ENCODE measurements at regions not wholly inside any gene's neighbourhood (a gene's known extent, or its start where the extent isn't known, plus 50 kb on each side); places are given as distances from the start of the nearest gene placed in this dataset.

- Histone ChIP-seq H3K27ac (ENCODE audit: low read depth, low read length) (no peak overlapping the region), H3K9me3 (ENCODE audit: control insufficient read depth in 1 of 2, low read length in 2 of 2) (no peaks in the 10 kb centered on the region), H3K27me3 (ENCODE audit: control insufficient read depth in 1 of 2, insufficient read depth in 2 of 2, low read length in 2 of 2) (no peaks in the 10 kb centered on the region), H3K9ac (ENCODE audit: low read depth in 1 of 2, low read length in 2 of 2) (no peak overlapping the region), H3K4me1 (ENCODE audit: control insufficient read depth in 1 of 2, insufficient read depth in 2 of 2, low read length in 2 of 2) (no peaks in the 10 kb centered on the region), H3K4me3 (ENCODE audit: low read depth in 1 of 2, low read length in 2 of 2) (no peak overlapping the region), H3K36me3 (ENCODE audit: control insufficient read depth in 1 of 2, insufficient read depth in 2 of 2, low read length in 2 of 2) (no peaks in the 10 kb centered on the region)
Observed at GRCh38 chr11:22473586-22473985, 135.4 kb downstream of the SLC17A6 start.

- no peaks in the 10 kb centered on the region for H3K27me3 ChIP-seq (ENCODE audit: control insufficient read depth in 1 of 2, insufficient read depth in 2 of 2, low read length in 2 of 2)
- H3K4me3 ChIP-seq (ENCODE audit: low read depth in 1 of 2, low read length in 2 of 2): no peak overlapping the region
- H3K9ac ChIP-seq (ENCODE audit: low read depth in 1 of 2, low read length in 2 of 2): no peak overlapping the region
- no peaks in the 10 kb centered on the region for H3K9me3 ChIP-seq (ENCODE audit: control insufficient read depth in 1 of 2, low read length in 2 of 2)
- H3K4me1 ChIP-seq (ENCODE audit: control insufficient read depth in 1 of 2, insufficient read depth in 2 of 2, low read length in 2 of 2): no peaks in the 10 kb centered on the region
- no peak overlapping the region for H3K27ac ChIP-seq (ENCODE audit: low read depth, low read length)
- no peaks in the 10 kb centered on the region for H3K36me3 ChIP-seq (ENCODE audit: control insufficient read depth in 1 of 2, insufficient read depth in 2 of 2, low read length in 2 of 2)
Observed at GRCh38 chr11:22472306-22472705, 134.1 kb downstream of the SLC17A6 start.

GRCh38 chr11:22471385-22471784, 133.2 kb downstream of the SLC17A6 start:
- no peak overlapping the region for H3K4me3 ChIP-seq (ENCODE audit: low read depth in 1 of 2, low read length in 2 of 2)
- no peaks in the 10 kb centered on the region for H3K36me3 ChIP-seq (ENCODE audit: control insufficient read depth in 1 of 2, insufficient read depth in 2 of 2, low read length in 2 of 2)
- H3K27me3 ChIP-seq (ENCODE audit: control insufficient read depth in 1 of 2, insufficient read depth in 2 of 2, low read length in 2 of 2): no peaks in the 10 kb centered on the region
- H3K27ac ChIP-seq (ENCODE audit: low read depth, low read length): no peak overlapping the region
- no peak overlapping the region for H3K9ac ChIP-seq (ENCODE audit: low read depth in 1 of 2, low read length in 2 of 2)
- no peaks in the 10 kb centered on the region for H3K4me1 ChIP-seq (ENCODE audit: control insufficient read depth in 1 of 2, insufficient read depth in 2 of 2, low read length in 2 of 2)
- H3K9me3 ChIP-seq (ENCODE audit: control insufficient read depth in 1 of 2, low read length in 2 of 2): no peaks in the 10 kb centered on the region

- no peak overlapping the region for H3K4me3 ChIP-seq (ENCODE audit: low read depth in 1 of 2, low read length in 2 of 2)
- no peaks in the 10 kb centered on the region for H3K4me1 ChIP-seq (ENCODE audit: control insufficient read depth in 1 of 2, insufficient read depth in 2 of 2, low read length in 2 of 2)
- H3K9ac ChIP-seq (ENCODE audit: low read depth in 1 of 2, low read length in 2 of 2): no peak overlapping the region
- no peaks in the 10 kb centered on the region for H3K9me3 ChIP-seq (ENCODE audit: control insufficient read depth in 1 of 2, low read length in 2 of 2)
- H3K27ac ChIP-seq (ENCODE audit: low read depth, low read length): no peak overlapping the region
- H3K36me3 ChIP-seq (ENCODE audit: control insufficient read depth in 1 of 2, insufficient read depth in 2 of 2, low read length in 2 of 2): no peaks in the 10 kb centered on the region
- H3K27me3 ChIP-seq (ENCODE audit: control insufficient read depth in 1 of 2, insufficient read depth in 2 of 2, low read length in 2 of 2): no peaks in the 10 kb centered on the region
Observed at GRCh38 chr11:22467741-22468140, 129.6 kb downstream of the SLC17A6 start.

GRCh38 chr11:22467248-22467647, 129.1 kb downstream of the SLC17A6 start:
- Histone ChIP-seq H3K4me1 (ENCODE audit: control insufficient read depth in 1 of 2, insufficient read depth in 2 of 2, low read length in 2 of 2) (no peaks in the 10 kb centered on the region), H3K27ac (ENCODE audit: low read depth, low read length) (no peak overlapping the region), H3K9ac (ENCODE audit: low read depth in 1 of 2, low read length in 2 of 2) (no peak overlapping the region), H3K9me3 (ENCODE audit: control insufficient read depth in 1 of 2, low read length in 2 of 2) (no peaks in the 10 kb centered on the region), H3K27me3 (ENCODE audit: control insufficient read depth in 1 of 2, insufficient read depth in 2 of 2, low read length in 2 of 2) (no peaks in the 10 kb centered on the region), H3K4me3 (ENCODE audit: low read depth in 1 of 2, low read length in 2 of 2) (no peak overlapping the region), H3K36me3 (ENCODE audit: control insufficient read depth in 1 of 2, insufficient read depth in 2 of 2, low read length in 2 of 2) (no peaks in the 10 kb centered on the region)

GRCh38 chr11:22466809-22467208, 128.6 kb downstream of the SLC17A6 start:
- no peak overlapping the region for H3K9ac ChIP-seq (ENCODE audit: low read depth in 1 of 2, low read length in 2 of 2)
- H3K27ac ChIP-seq (ENCODE audit: low read depth, low read length): no peak overlapping the region
- H3K4me1 ChIP-seq (ENCODE audit: control insufficient read depth in 1 of 2, insufficient read depth in 2 of 2, low read length in 2 of 2): no peaks in the 10 kb centered on the region
- H3K4me3 ChIP-seq (ENCODE audit: low read depth in 1 of 2, low read length in 2 of 2): no peak overlapping the region
- no peaks in the 10 kb centered on the region for H3K27me3 ChIP-seq (ENCODE audit: control insufficient read depth in 1 of 2, insufficient read depth in 2 of 2, low read length in 2 of 2)
- H3K36me3 ChIP-seq (ENCODE audit: control insufficient read depth in 1 of 2, insufficient read depth in 2 of 2, low read length in 2 of 2): no peaks in the 10 kb centered on the region
- no peaks in the 10 kb centered on the region for H3K9me3 ChIP-seq (ENCODE audit: control insufficient read depth in 1 of 2, low read length in 2 of 2)

GRCh38 chr11:22466351-22466750, 128.2 kb downstream of the SLC17A6 start:
- Histone ChIP-seq H3K4me1 (ENCODE audit: control insufficient read depth in 1 of 2, insufficient read depth in 2 of 2, low read length in 2 of 2) (no peaks in the 10 kb centered on the region), H3K36me3 (ENCODE audit: control insufficient read depth in 1 of 2, insufficient read depth in 2 of 2, low read length in 2 of 2) (no peaks in the 10 kb centered on the region), H3K4me3 (ENCODE audit: low read depth in 1 of 2, low read length in 2 of 2) (no peak overlapping the region), H3K27ac (ENCODE audit: low read depth, low read length) (no peak overlapping the region), H3K9ac (ENCODE audit: low read depth in 1 of 2, low read length in 2 of 2) (no peak overlapping the region), H3K9me3 (ENCODE audit: control insufficient read depth in 1 of 2, low read length in 2 of 2) (no peaks in the 10 kb centered on the region), H3K27me3 (ENCODE audit: control insufficient read depth in 1 of 2, insufficient read depth in 2 of 2, low read length in 2 of 2) (no peaks in the 10 kb centered on the region)

- no peaks in the 10 kb centered on the region for H3K4me1 ChIP-seq (ENCODE audit: control insufficient read depth in 1 of 2, insufficient read depth in 2 of 2, low read length in 2 of 2)
- no peaks in the 10 kb centered on the region for H3K27me3 ChIP-seq (ENCODE audit: control insufficient read depth in 1 of 2, insufficient read depth in 2 of 2, low read length in 2 of 2)
- H3K9me3 ChIP-seq (ENCODE audit: control insufficient read depth in 1 of 2, low read length in 2 of 2): no peaks in the 10 kb centered on the region
- H3K36me3 ChIP-seq (ENCODE audit: control insufficient read depth in 1 of 2, insufficient read depth in 2 of 2, low read length in 2 of 2): no peaks in the 10 kb centered on the region
- no peak overlapping the region for H3K27ac ChIP-seq (ENCODE audit: low read depth, low read length)
- no peak overlapping the region for H3K9ac ChIP-seq (ENCODE audit: low read depth in 1 of 2, low read length in 2 of 2)
- H3K4me3 ChIP-seq (ENCODE audit: low read depth in 1 of 2, low read length in 2 of 2): no peak overlapping the region
Observed at GRCh38 chr11:22465620-22466019, 127.4 kb downstream of the SLC17A6 start.

- Histone ChIP-seq H3K9me3 (ENCODE audit: control insufficient read depth in 1 of 2, low read length in 2 of 2) (no peaks in the 10 kb centered on the region), H3K27ac (ENCODE audit: low read depth, low read length) (no peak overlapping the region), H3K4me1 (ENCODE audit: control insufficient read depth in 1 of 2, insufficient read depth in 2 of 2, low read length in 2 of 2) (no peaks in the 10 kb centered on the region), H3K9ac (ENCODE audit: low read depth in 1 of 2, low read length in 2 of 2) (no peak overlapping the region), H3K36me3 (ENCODE audit: control insufficient read depth in 1 of 2, insufficient read depth in 2 of 2, low read length in 2 of 2) (no peaks in the 10 kb centered on the region), H3K4me3 (ENCODE audit: low read depth in 1 of 2, low read length in 2 of 2) (no peak overlapping the region), H3K27me3 (ENCODE audit: control insufficient read depth in 1 of 2, insufficient read depth in 2 of 2, low read length in 2 of 2) (no peaks in the 10 kb centered on the region)
Observed at GRCh38 chr11:22461626-22462025, 123.4 kb downstream of the SLC17A6 start.

GRCh38 chr11:22460181-22460580, 122.0 kb downstream of the SLC17A6 start:
- Histone ChIP-seq H3K27me3 (ENCODE audit: control insufficient read depth in 1 of 2, insufficient read depth in 2 of 2, low read length in 2 of 2) (no peaks in the 10 kb centered on the region), H3K4me3 (ENCODE audit: low read depth in 1 of 2, low read length in 2 of 2) (no peak overlapping the region)

GRCh38 chr11:22459048-22459447, 120.9 kb downstream of the SLC17A6 start:
- no peaks in the 10 kb centered on the region for H3K9me3 ChIP-seq (ENCODE audit: control insufficient read depth in 1 of 2, low read length in 2 of 2)
- no peaks in the 10 kb centered on the region for H3K4me1 ChIP-seq (ENCODE audit: control insufficient read depth in 1 of 2, insufficient read depth in 2 of 2, low read length in 2 of 2)
- no peak overlapping the region for H3K27ac ChIP-seq (ENCODE audit: low read depth, low read length)
- no peak overlapping the region for H3K4me3 ChIP-seq (ENCODE audit: low read depth in 1 of 2, low read length in 2 of 2)
- no peaks in the 10 kb centered on the region for H3K36me3 ChIP-seq (ENCODE audit: control insufficient read depth in 1 of 2, insufficient read depth in 2 of 2, low read length in 2 of 2)
- no peaks in the 10 kb centered on the region for H3K27me3 ChIP-seq (ENCODE audit: control insufficient read depth in 1 of 2, insufficient read depth in 2 of 2, low read length in 2 of 2)
- no peak overlapping the region for H3K9ac ChIP-seq (ENCODE audit: low read depth in 1 of 2, low read length in 2 of 2)

More at GRCh38 chr11:22460181-22460580, 122.0 kb downstream of the SLC17A6 start:
- Histone ChIP-seq H3K9ac (ENCODE audit: low read depth in 1 of 2, low read length in 2 of 2) (no peak overlapping the region), H3K36me3 (ENCODE audit: control insufficient read depth in 1 of 2, insufficient read depth in 2 of 2, low read length in 2 of 2) (no peaks in the 10 kb centered on the region), H3K9me3 (ENCODE audit: control insufficient read depth in 1 of 2, low read length in 2 of 2) (no peaks in the 10 kb centered on the region), H3K27ac (ENCODE audit: low read depth, low read length) (no peak overlapping the region), H3K4me1 (ENCODE audit: control insufficient read depth in 1 of 2, insufficient read depth in 2 of 2, low read length in 2 of 2) (no peaks in the 10 kb centered on the region)

All from duodenal mucosa (tissue), 2 donors.